Esophagus (tissue), 2 donors: ENCODE measurements at regions not wholly inside any gene's neighbourhood (a gene's known extent, or its start where the extent isn't known, plus 50 kb on each side); places are given as distances from the start of the nearest gene placed in this dataset.
"Not testable (repeated sequence)": the region's sequence is repeated elsewhere in the genome, so short reads cannot be mapped to it uniquely, and the experiment has no call there.

ENCODE experiments used
- H3K27ac ChIP-seq, 2 donors: one replicate each; pipeline ENCODE4 v1.5.1; 2013; ENCODE audit warnings: low read depth in 2 of 2, mild to moderate bottlenecking in 2 of 2, inconsistent platforms in 1 of 2, low read length in 1 of 2, moderate library complexity in 1 of 2
- H3K27me3 ChIP-seq, 2 donors: one replicate each; pipeline ENCODE4 v1.6.1; 2013; ENCODE audit warnings: low read length in 2 of 2, control low read depth in 1 of 2, mild to moderate bottlenecking in 1 of 2; ENCODE audit not compliant: insufficient read depth in 2 of 2, control insufficient read depth in 1 of 2
- H3K36me3 ChIP-seq, 2 donors: one replicate each; pipeline ENCODE4 v1.6.1; 2013; ENCODE audit warnings: low read length in 1 of 2; ENCODE audit not compliant: control insufficient read depth in 2 of 2, insufficient read depth in 2 of 2
- H3K4me1 ChIP-seq, 2 donors: one replicate each; pipeline ENCODE4 v1.6.1; 2013; ENCODE audit warnings: low read length in 1 of 2; ENCODE audit not compliant: control insufficient read depth in 2 of 2, insufficient read depth in 2 of 2
- H3K4me3 ChIP-seq, 2 donors: one replicate each; pipeline ENCODE4 v1.5.1; 2013; ENCODE audit warnings: low read length in 2 of 2, mild to moderate bottlenecking in 2 of 2, low read depth in 1 of 2, moderate library complexity in 1 of 2
- H3K9me3 ChIP-seq, 2 donors: one replicate each; pipeline ENCODE4 v1.6.1; 2013; ENCODE audit warnings: mild to moderate bottlenecking in 2 of 2, low read depth in 1 of 2, low read length in 1 of 2, moderate library complexity in 1 of 2; ENCODE audit not compliant: control insufficient read depth in 2 of 2, insufficient read depth in 1 of 2
- WGBS, 2 donors: extraction: QIAGEN DNeasy Blood & Tissue Kit; methylation state at CpG; one replicate each; pipeline ENCODE4 v1.1.7; 2013; 5-methylcytosine and 5-hydroxymethylcytosine counted together
- donor health status: healthy with polysubstance abuse.
- donor health status: Bipolar disorder and iron deficiency.

- no peaks in the 10 kb centered on the region for H3K36me3 ChIP-seq
- 63 to 85% methylated on average over 4 of the region's 4 CpGs for WGBS, 2 donors
- no peak overlapping the region for H3K27ac ChIP-seq
- H3K27me3 ChIP-seq = no peaks in the 10 kb centered on the region
- no peaks in the 10 kb centered on the region for H3K4me1 ChIP-seq
- H3K9me3 ChIP-seq = no peaks in the 10 kb centered on the region
- H3K4me3 ChIP-seq = no peak overlapping the region
These were observed 177.8 kb upstream of the MKLN1 start for GRCh38 chr7:131149840-131150239.

GRCh38 chr7:131151034-131151433 lies 176.6 kb upstream of the MKLN1 start:
- no peak overlapping the region for H3K27ac ChIP-seq
- WGBS, 2 donors = 70 to 72% methylated on average over 3 of the region's 3 CpGs
- H3K4me1 ChIP-seq = no peaks in the 10 kb centered on the region
- no peaks in the 10 kb centered on the region for H3K36me3 ChIP-seq
- H3K9me3 ChIP-seq = no peaks in the 10 kb centered on the region
- no peaks in the 10 kb centered on the region for H3K27me3 ChIP-seq
- H3K4me3 ChIP-seq = no peak overlapping the region

GRCh38 chr7:131152766-131153165 lies 174.9 kb upstream of the MKLN1 start:
- H3K27ac ChIP-seq = no peak overlapping the region
- H3K4me3 ChIP-seq = no peak overlapping the region
- no peaks in the 10 kb centered on the region for H3K36me3 ChIP-seq

GRCh38 chr7:131154380-131154779 lies 173.3 kb upstream of the MKLN1 start:
- no peaks in the 10 kb centered on the region for H3K36me3 ChIP-seq
- H3K27ac ChIP-seq = no peak overlapping the region
- no peaks in the 10 kb centered on the region for H3K27me3 ChIP-seq
- H3K9me3 ChIP-seq = no peaks in the 10 kb centered on the region
- H3K4me3 ChIP-seq = no peak overlapping the region
- H3K4me1 ChIP-seq = peaks cover 0 to 2% of the 10 kb centered on the region in 2 donors

More at GRCh38 chr7:131152766-131153165, 174.9 kb upstream of the MKLN1 start:
- no peaks in the 10 kb centered on the region for H3K27me3 ChIP-seq
- peaks cover 0 to under 1% of the 10 kb centered on the region in 2 donors for H3K4me1 ChIP-seq
- no peaks in the 10 kb centered on the region for H3K9me3 ChIP-seq

GRCh38 chr7:131157530-131158243 lies 170.0 kb upstream of the MKLN1 start:
- H3K4me1 ChIP-seq = peaks cover 0 to 2% of the 10 kb centered on the region in 2 donors
- no peak overlapping the region for H3K27ac ChIP-seq
- H3K27me3 ChIP-seq = no peaks in the 10 kb centered on the region
- no peak overlapping the region for H3K4me3 ChIP-seq
- no peaks in the 10 kb centered on the region for H3K9me3 ChIP-seq
- WGBS, 2 donors = 67 to 74% methylated on average over 14 of the region's 14 CpGs
- H3K36me3 ChIP-seq = no peaks in the 10 kb centered on the region

GRCh38 chr7:131158244-131158636 lies 169.4 kb upstream of the MKLN1 start:
- H3K4me3 ChIP-seq, H3K36me3 ChIP-seq, H3K27ac ChIP-seq, H3K9me3 ChIP-seq, H3K27me3 ChIP-seq, H3K4me1 ChIP-seq: not testable (repeated sequence)
- 88 to 90% methylated on average over 2 of the region's 2 CpGs for WGBS, 2 donors

GRCh38 chr7:131159961-131160361 lies 167.7 kb upstream of the MKLN1 start:
- no peaks in the 10 kb centered on the region for H3K36me3 ChIP-seq
- H3K4me1 ChIP-seq = peaks cover 0 to 2% of the 10 kb centered on the region in 2 donors
- H3K4me3 ChIP-seq = no peak overlapping the region
- H3K27me3 ChIP-seq = no peaks in the 10 kb centered on the region
- 79 to 82% methylated on average over 2 of the region's 2 CpGs for WGBS, 2 donors
- H3K9me3 ChIP-seq = no peaks in the 10 kb centered on the region
- H3K27ac ChIP-seq = no peak overlapping the region

GRCh38 chr7:131161103-131161502 lies 166.6 kb upstream of the MKLN1 start:
- Histone ChIP-seq H3K36me3 (no peaks in the 10 kb centered on the region), H3K4me3 (no peak overlapping the region), H3K4me1 (peaks cover 0 to 2% of the 10 kb centered on the region in 2 donors), H3K27me3 (no peaks in the 10 kb centered on the region), H3K27ac (no peak overlapping the region), H3K9me3 (no peaks in the 10 kb centered on the region)
- 93 to 95% methylated on average over 3 of the region's 3 CpGs for WGBS, 2 donors

GRCh38 chr7:131164025-131164925 lies 163.4 kb upstream of the MKLN1 start:
- Histone ChIP-seq H3K4me3 (no peak overlapping the region), H3K27me3 (no peaks in the 10 kb centered on the region), H3K9me3 (no peaks in the 10 kb centered on the region), H3K4me1 (no peaks in the 10 kb centered on the region), H3K36me3 (no peaks in the 10 kb centered on the region), H3K27ac (no peak overlapping the region)
- WGBS, 2 donors = 47 to 55% methylated on average over 3 of the region's 3 CpGs
